ENCODE measurements at regions not wholly inside any gene's neighbourhood (a gene's known extent, or its start where the extent isn't known, plus 50 kb on each side); places are given as distances from the start of the nearest gene placed in this dataset.

GRCh38 chr7:12800486-12800885, 113.1 kb downstream of the ARL4A start:
- TF ChIP-seq POLR2A (IDR thresholded peaks at IDR 0.05; ENCODE audit: low read depth, low read length) = no peak
- DNase-seq (ENCODE audit: insufficient read length, low spot score) (no peak), FAIRE-seq (no peak)

- DNase-seq (ENCODE audit: insufficient read length, low spot score) (no peak), FAIRE-seq (no peak)
- TF ChIP-seq POLR2A (IDR thresholded peaks at IDR 0.05; ENCODE audit: low read depth, low read length) = no peak
These were observed 113.7 kb downstream of the ARL4A start for GRCh38 chr7:12801107-12801506.

GRCh38 chr7:12802070-12802469, 114.6 kb downstream of the ARL4A start:
- peak; percentile 57 for FAIRE-seq
- DNase-seq (ENCODE audit: insufficient read length, low spot score) = no peak
- no peak for TF ChIP-seq POLR2A (IDR thresholded peaks at IDR 0.05; ENCODE audit: low read depth, low read length)

- DNase-seq (ENCODE audit: insufficient read length, low spot score) = no peak
- no peak for FAIRE-seq
- TF ChIP-seq POLR2A (IDR thresholded peaks at IDR 0.05; ENCODE audit: low read depth, low read length) = no peak
These were observed 116.1 kb downstream of the ARL4A start for GRCh38 chr7:12803542-12803941.

- FAIRE-seq (peak; percentile 81), DNase-seq (ENCODE audit: insufficient read length, low spot score) (no peak)
- TF ChIP-seq POLR2A (IDR thresholded peaks at IDR 0.05; ENCODE audit: low read depth, low read length) = no peak
These were observed 118.1 kb downstream of the ARL4A start for GRCh38 chr7:12805518-12805928.

- DNase-seq (ENCODE audit: insufficient read length, low spot score) (no peak), FAIRE-seq (no peak)
- no peak for TF ChIP-seq POLR2A (IDR thresholded peaks at IDR 0.05; ENCODE audit: low read depth, low read length)
These were observed 118.5 kb downstream of the ARL4A start for GRCh38 chr7:12805957-12806356.

GRCh38 chr7:12809476-12809875, 122.0 kb downstream of the ARL4A start:
- DNase-seq (ENCODE audit: insufficient read length, low spot score) = no peak
- no peak for TF ChIP-seq POLR2A (IDR thresholded peaks at IDR 0.05; ENCODE audit: low read depth, low read length)
- peak; percentile 36 for FAIRE-seq

GRCh38 chr7:12812111-12812510, 124.7 kb downstream of the ARL4A start:
- no peak for TF ChIP-seq POLR2A (IDR thresholded peaks at IDR 0.05; ENCODE audit: low read depth, low read length)
- DNase-seq (ENCODE audit: insufficient read length, low spot score) = no peak
- FAIRE-seq = no peak

GRCh38 chr7:12814107-12814506, 126.7 kb downstream of the ARL4A start:
- FAIRE-seq = peak; percentile 68
- no peak for DNase-seq (ENCODE audit: insufficient read length, low spot score)
- no peak for TF ChIP-seq POLR2A (IDR thresholded peaks at IDR 0.05; ENCODE audit: low read depth, low read length)

- no peak for DNase-seq (ENCODE audit: insufficient read length, low spot score)
- FAIRE-seq = peak; percentile 96
- no peak for TF ChIP-seq POLR2A (IDR thresholded peaks at IDR 0.05; ENCODE audit: low read depth, low read length)
These were observed 127.4 kb downstream of the ARL4A start for GRCh38 chr7:12814828-12815227.

- FAIRE-seq = peak; percentile 75
These were observed 128.0 kb downstream of the ARL4A start for GRCh38 chr7:12815426-12815825.

GRCh38 chr7:12815871-12816270, 128.4 kb downstream of the ARL4A start:
- TF ChIP-seq POLR2A (IDR thresholded peaks at IDR 0.05; ENCODE audit: low read depth, low read length) = no peak
- no peak for DNase-seq (ENCODE audit: insufficient read length, low spot score)
- peak; percentile 73 for FAIRE-seq

More at GRCh38 chr7:12815426-12815825, 128.0 kb downstream of the ARL4A start:
- no peak for DNase-seq (ENCODE audit: insufficient read length, low spot score)
- no peak for TF ChIP-seq POLR2A (IDR thresholded peaks at IDR 0.05; ENCODE audit: low read depth, low read length)

GRCh38 chr7:12820777-12821176, 133.3 kb downstream of the ARL4A start:
- FAIRE-seq (no peak), DNase-seq (ENCODE audit: insufficient read length, low spot score) (no peak)
- TF ChIP-seq POLR2A (IDR thresholded peaks at IDR 0.05; ENCODE audit: low read depth, low read length) = no peak

- FAIRE-seq = no peak
- no peak for DNase-seq (ENCODE audit: insufficient read length, low spot score)
- TF ChIP-seq POLR2A (IDR thresholded peaks at IDR 0.05; ENCODE audit: low read depth, low read length) = no peak
These were observed 134.3 kb downstream of the ARL4A start for GRCh38 chr7:12821746-12822145.

- FAIRE-seq (peak; percentile 6), DNase-seq (ENCODE audit: insufficient read length, low spot score) (no peak)
- no peak for TF ChIP-seq POLR2A (IDR thresholded peaks at IDR 0.05; ENCODE audit: low read depth, low read length)
These were observed 138.6 kb downstream of the ARL4A start for GRCh38 chr7:12826079-12826478.

GRCh38 chr7:12827219-12827821, 139.9 kb downstream of the ARL4A start:
- DNase-seq (ENCODE audit: insufficient read length, low spot score) (no peak), FAIRE-seq (no peak)
- TF ChIP-seq POLR2A (IDR thresholded peaks at IDR 0.05; ENCODE audit: low read depth, low read length) = no peak

All from H54 (cell line).